HG03432 (cell line): ENCODE measurements at regions not wholly inside any gene's neighbourhood (a gene's known extent, or its start where the extent isn't known, plus 50 kb on each side); places are given as distances from the start of the nearest gene placed in this dataset.

ENCODE experiments used
- ATAC-seq: cut with Tn5 transposase; IDR thresholded peaks from one replicate; pipeline ENCODE4 v1.9.1; 2021; ENCODE audit warnings: mild to moderate bottlenecking, moderate library complexity; ENCODE audit not compliant: unreplicated experiment

- ATAC-seq: no peak
These were observed 361.2 kb downstream of the UTRN start for GRCh38 chr6:144646093-144647056.

GRCh38 chr6:144647406-144647964 is 362.4 kb downstream of the UTRN start:
- no peak for ATAC-seq

DNA sequence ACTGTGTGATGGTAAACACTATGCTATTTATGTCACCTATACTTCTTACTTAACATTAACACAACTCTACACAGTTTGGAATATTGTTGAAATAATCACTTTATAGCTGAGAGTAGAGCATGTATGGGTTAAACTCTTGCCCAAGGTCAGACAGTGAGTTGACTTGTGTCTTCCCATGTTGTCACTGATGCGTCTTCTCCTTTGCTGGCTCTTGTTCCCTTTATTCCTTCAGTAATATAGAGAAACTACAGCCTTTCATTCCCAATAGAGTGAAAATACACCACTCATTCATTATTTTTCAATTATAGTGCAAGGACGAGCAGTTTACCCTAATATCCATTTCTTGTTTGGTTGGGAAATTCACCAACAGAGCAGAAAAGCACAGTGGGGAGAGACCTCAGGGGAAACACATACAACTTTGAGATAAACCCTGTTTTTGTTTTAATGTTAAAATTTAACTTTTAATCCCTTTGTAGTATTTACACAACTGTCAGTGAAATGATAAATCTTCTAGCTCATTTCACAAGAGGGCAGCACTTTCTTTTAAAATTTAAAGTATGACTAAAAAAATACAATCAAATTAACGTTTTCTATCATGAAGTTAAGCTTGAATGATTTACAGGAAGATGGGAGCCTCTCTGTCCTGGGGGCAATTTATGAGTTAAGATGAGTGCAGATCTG is 363.0 kb downstream of the UTRN start:
- no peak for ATAC-seq

DNA sequence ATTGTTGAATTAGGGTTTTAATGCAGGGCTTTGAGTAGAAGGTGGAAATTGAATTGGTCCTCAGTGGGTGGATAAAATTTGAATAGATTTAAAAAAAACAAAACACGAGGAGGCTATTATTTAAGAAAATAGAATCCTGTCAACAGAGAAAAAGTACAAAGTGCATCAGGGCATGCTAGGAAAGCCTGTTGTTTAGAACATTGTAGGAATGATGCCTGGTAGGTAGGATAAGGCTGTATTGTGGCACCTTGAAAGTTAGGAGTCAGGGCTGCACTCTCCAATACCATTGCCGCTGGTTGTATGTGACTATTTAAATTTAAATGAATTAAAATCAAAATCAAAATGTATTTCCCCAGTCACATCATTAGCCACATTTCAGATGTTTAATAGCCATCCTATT is 363.9 kb downstream of the UTRN start:
- ATAC-seq: no peak

GRCh38 chr6:144651234-144651633 is 366.1 kb downstream of the UTRN start:
- no peak for ATAC-seq

DNA sequence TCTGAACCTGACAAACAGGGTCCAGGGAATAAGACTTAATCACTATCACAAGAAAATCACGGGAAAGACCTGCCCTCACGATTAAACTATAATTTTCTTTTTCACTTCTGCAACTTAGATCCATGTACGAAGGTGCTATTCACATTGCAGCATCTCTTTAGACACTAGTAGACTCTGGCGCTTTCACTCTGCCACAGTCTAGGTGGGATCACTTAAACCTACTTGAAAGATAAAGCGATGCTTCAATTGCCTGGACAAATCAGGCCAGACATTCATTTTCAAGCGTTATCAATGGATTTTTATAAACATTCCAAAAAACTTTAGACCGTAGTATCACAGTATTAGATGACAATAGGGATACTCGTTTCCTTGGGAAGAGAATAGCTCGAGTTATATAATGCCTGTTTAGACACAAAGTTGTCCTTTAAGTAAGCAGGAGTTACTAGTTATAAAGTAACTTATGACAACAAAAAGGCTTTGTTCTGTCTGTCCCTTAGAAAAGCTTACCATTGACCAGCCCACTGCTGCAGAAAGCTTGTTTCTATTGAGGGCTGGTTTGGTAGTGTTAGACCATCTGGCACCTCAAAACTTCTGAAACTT is 367.3 kb downstream of the UTRN start:
- no peak for ATAC-seq

- ATAC-seq: peak; percentile 97
These were observed 368.9 kb downstream of the UTRN start for GRCh38 chr6:144653885-144654505.

- ATAC-seq: peak; percentile 11
These were observed 369.4 kb downstream of the UTRN start for GRCh38 chr6:144654506-144654905.

DNA sequence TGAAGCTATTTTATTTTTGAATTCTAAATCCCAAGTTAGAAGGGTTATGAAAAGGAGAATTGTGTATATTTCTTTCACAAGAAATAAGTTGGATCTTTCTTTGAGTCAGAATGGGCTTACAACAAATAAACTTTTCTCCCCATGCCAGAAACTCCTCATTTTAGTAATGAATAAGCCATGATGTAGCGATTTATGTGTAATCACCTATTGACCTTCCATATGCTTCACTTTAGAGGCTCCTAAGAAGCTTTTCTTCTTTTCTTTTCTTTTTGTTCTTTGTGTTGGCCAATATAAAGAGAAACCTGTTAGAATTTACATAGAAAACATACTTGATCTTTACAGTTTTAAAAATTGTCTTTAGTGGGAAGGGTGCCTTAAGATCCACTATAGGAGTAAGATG is 370.2 kb downstream of the UTRN start:
- ATAC-seq: no peak

- no peak for ATAC-seq
These were observed 372.6 kb downstream of the UTRN start for GRCh38 chr6:144657691-144658090.

- peak; percentile 85 for ATAC-seq
These were observed 374.4 kb downstream of the UTRN start for GRCh38 chr6:144659202-144660182.

- ATAC-seq: no peak
These were observed 375.5 kb downstream of the UTRN start for GRCh38 chr6:144660561-144661115.

DNA sequence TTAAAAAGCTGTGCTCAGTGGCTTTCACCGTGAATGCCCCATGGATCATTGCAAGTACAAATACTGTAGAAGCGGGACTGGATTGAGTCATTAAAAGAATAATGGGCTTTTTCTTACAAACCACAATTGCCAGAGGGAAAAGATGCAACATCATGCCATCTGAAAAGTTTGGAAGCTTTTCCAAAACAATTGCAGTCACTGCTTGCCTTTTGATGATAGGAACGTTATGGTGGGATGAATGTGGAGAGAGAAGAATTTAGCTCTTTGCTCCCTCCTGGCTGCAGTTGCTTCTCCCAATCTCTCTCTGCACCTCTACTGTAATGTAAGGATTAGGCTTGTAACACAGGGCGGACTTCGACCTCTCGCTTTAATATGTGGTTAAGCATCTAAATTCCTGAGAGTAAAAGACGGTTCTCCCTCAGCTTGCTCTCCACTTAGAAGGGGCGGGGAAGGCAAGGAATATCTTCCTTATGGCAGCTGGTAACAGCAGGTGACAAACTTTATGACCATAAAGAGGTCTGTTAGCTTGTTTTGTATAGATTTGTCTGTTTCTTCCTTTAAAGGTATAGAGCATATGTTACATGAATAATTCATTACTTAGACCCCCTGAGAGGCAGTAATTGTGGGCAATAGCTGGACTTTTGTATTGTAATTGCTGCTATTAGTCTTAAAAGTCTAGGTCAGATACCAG is 376.1 kb downstream of the UTRN start:
- no peak for ATAC-seq

DNA sequence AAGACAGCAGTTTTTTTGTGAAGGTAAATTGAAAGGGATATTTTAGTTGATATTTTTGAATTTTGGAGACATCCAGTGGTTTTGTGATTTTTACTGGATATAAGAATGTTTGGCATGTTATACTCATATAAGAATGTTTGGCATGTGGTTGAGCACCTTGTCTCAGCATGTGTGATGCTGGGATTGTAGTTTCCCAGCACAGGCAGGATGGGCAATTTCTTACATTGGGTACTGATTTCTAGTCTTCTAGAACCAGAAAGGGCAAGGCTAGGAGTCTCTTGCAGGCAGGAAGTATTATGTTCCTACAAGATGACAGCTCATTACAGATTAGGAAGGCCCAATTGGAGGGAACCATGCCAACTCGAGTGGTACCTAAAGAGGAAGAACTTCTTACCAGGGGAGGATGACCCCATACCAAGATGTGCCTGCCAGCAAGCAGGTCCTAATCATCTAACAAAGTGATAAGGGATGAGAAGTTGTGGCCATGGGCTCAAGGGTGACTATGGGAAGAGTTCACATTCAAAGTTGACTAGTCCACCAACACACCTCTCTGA is 377.8 kb downstream of the UTRN start:
- no peak for ATAC-seq

DNA sequence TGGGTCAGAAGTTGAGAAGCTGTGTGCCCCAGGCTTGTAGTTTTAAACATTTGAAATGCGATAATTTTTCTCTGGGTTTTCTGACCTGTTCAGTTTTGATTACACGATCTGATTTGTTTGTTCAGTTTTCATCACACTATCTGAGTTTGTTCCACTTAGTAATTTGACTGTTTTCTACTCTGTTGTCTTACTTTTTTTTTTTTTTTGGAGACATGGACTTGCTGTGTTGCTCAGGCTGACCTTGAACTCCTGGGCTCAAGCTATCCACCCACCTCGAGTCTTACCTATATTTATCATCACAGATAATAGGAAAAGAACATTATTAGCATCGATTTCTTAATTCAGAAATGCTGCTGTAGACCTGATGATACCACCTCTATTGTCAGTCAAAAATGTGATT is 379.1 kb downstream of the UTRN start:
- no peak for ATAC-seq

- no peak for ATAC-seq
These were observed 379.8 kb downstream of the UTRN start for GRCh38 chr6:144664947-144665346.

DNA sequence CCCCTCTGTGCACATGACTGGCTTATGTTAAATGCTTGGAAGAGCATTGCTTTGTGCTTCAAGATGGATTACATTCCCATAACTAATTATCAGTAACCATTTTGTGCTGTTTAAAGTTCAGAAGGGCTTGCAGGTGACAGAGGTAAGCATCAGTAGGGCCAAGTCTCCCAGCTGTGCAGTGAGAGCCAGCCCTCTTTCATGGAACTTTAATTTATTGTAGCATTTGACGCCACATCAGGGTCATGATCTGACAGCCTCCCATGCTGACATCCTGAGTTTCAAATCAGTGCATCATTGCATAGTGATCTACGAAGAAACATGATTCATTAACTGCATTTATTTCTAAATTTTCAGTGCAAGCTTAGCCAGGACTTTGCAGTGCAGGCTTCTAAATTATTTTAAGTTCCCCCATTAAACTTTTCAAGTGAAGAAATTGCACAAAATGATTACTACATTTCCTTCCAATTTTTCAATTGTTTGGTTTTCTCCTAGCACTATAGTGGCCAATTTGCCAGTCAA is 380.9 kb downstream of the UTRN start:
- ATAC-seq: no peak

- ATAC-seq: no peak
These were observed 381.6 kb downstream of the UTRN start for GRCh38 chr6:144666781-144667180.
